Prostate gland (tissue), 2 donors: ENCODE measurements at regions not wholly inside any gene's neighbourhood (a gene's known extent, or its start where the extent isn't known, plus 50 kb on each side); places are given as distances from the start of the nearest gene placed in this dataset.

Experiments
- CTCF ChIP-seq, 4 experiments: fragments of 200-600 bp in 2 of 4; fragments of 450-650 bp in 2 of 4; sonication (generic) in 2 of 4; IDR thresholded peaks; 1 replicate in 3 of 4; 2 replicates in 1 of 4; pipeline ENCODE4 v1.5.1; 2016 to 2019; ENCODE audit warnings: antibody characterized with exemption in 4 of 4, mild to moderate bottlenecking in 2 of 4, moderate library complexity in 2 of 4
- POLR2A ChIP-seq: fragments of 450-650 bp; IDR thresholded peaks from one replicate; pipeline ENCODE4 v1.6.1; 2016; ENCODE audit warnings: antibody characterized with exemption, mild to moderate bottlenecking
- POLR2AphosphoS5 ChIP-seq: sonication (generic); formaldehyde crosslinking; IDR thresholded peaks from one replicate; pipeline ENCODE4 v1.6.1; 2017; ENCODE audit warnings: antibody characterized with exemption

- no peak for TF ChIP-seq CTCF (IDR thresholded peaks at IDR 0.05)
- TF ChIP-seq POLR2AphosphoS5, result no peak
- TF ChIP-seq POLR2A, result no peak
These were observed 466.8 kb upstream of the INTU start for GRCh38 chr4:127165971-127166370.
